OCI-LY3 (cell line): ENCODE measurements at regions not wholly inside any gene's neighbourhood (a gene's known extent, or its start where the extent isn't known, plus 50 kb on each side); places are given as distances from the start of the nearest gene placed in this dataset.

Experiments
- H2AFZ ChIP-seq: fragments of 200-600, 300-600 bp; shearing (Covaris generic); 2 replicates; pipeline ENCODE4 v1.6.0; 2014; ENCODE audit warnings: antibody characterized with exemption, low read depth, low read length
- H3K27ac ChIP-seq: fragments of 200-600, 300-600 bp; sonication (generic); 2 replicates; pipeline ENCODE4 v1.5.1; 2014; ENCODE audit warnings: mild to moderate bottlenecking, low read length, moderate library complexity, mixed read lengths
- H3K27me3 ChIP-seq: fragments of 200-600, 300-600 bp; sonication (generic); 2 replicates; pipeline ENCODE4 v1.6.1; 2014; ENCODE audit warnings: low read depth, low read length, mixed read lengths
- H3K36me3 ChIP-seq: fragments of 200-600, 300-600 bp; sonication (generic); replicated peaks from 2 replicates; pipeline ENCODE3; 2014; ENCODE audit warnings: low read depth, low read length, mixed read lengths
- H3K4me1 ChIP-seq: fragments of 300-600, 200-600 bp; sonication (generic); 2 replicates; pipeline ENCODE4 v1.6.1; 2014; ENCODE audit warnings: low read length, mixed read lengths
- H3K4me2 ChIP-seq: fragments of 200-600, 300-600 bp; sonication (generic); 2 replicates; pipeline ENCODE4 v1.6.1; 2014; ENCODE audit warnings: low read length, mixed read lengths
- H3K4me3 ChIP-seq: fragments of 300-600, 200-600 bp; sonication (generic); 2 replicates; pipeline ENCODE4 v1.5.1; 2014; ENCODE audit warnings: antibody characterized with exemption, mild to moderate bottlenecking, low read length, moderate library complexity
- H3K79me2 ChIP-seq: fragments of 300-600, 200-600 bp; shearing (Covaris generic); 2 replicates; pipeline ENCODE4 v1.6.1; 2014; ENCODE audit warnings: mild to moderate bottlenecking, low read length, mixed read lengths
- H3K9ac ChIP-seq: fragments of 300-600, 200-600 bp; shearing (Covaris generic); 2 replicates; pipeline ENCODE4 v1.6.0; 2014; ENCODE audit warnings: mild to moderate bottlenecking, low read length, moderate library complexity
- H3K9me3 ChIP-seq: fragments of 200-600, 300-600 bp; shearing (Covaris generic); 2 replicates; pipeline ENCODE4 v1.6.1; 2014; ENCODE audit warnings: low read length, mixed read lengths; ENCODE audit not compliant: insufficient read depth
- H4K20me1 ChIP-seq: fragments of 200-600, 300-600 bp; sonication (generic); 2 replicates; pipeline ENCODE4 v1.6.1; 2016; ENCODE audit warnings: low read length, mixed read lengths; ENCODE audit not compliant: insufficient read depth
- EZH2phosphoT487 ChIP-seq: fragments of 200-600 bp; shearing (Covaris generic); IDR thresholded peaks from 2 replicates; pipeline ENCODE4 v1.6.1; 2018; ENCODE audit warnings: antibody characterized with exemption, mixed run types, low read depth
- TF ChIP-seq, protein P1 (sequence below): fragments of 200-600, 300-600 bp; sonication (generic); IDR thresholded peaks from 2 replicates; pipeline ENCODE4 v1.5.1; 2014; ENCODE audit warnings: antibody characterized with exemption, low read length, low read depth

DNA sequence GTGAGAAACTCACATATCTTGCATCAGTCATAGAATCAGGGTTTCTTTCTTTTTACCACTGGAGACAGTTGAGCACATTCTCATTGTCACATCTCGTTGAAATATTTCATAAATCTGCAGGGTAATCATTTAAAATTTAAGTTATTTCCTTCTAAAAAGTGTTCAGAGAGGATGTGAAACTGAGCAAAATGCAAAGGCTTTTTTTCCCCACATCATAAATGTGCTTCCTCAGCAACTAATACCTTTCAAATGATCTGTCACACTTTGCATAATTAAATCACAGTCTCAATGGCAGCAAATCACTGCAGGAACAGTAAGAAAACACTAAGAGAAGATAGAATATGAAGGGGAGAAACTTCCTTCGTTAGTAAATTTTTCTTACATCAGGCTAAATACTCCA is 187.5 kb downstream of the EVX1 start:
- Histone ChIP-seq H3K27ac (peak overlapping the region; percentile 39), H3K9me3 (no peaks in the 10 kb centered on the region), H3K9ac (no peak overlapping the region), H3K4me3 (no peak overlapping the region), H3K4me1 (peaks cover 14% of the 10 kb centered on the region), H3K36me3 (no peaks in the 10 kb centered on the region), H2AFZ (no peak overlapping the region), H3K27me3 (no peaks in the 10 kb centered on the region), H3K79me2 (no peaks in the 10 kb centered on the region), H4K20me1 (no peaks in the 10 kb centered on the region), H3K4me2 (peak overlapping the region; percentile 60)
- TF ChIP-seq EZH2phosphoT487, result no peak
- TF ChIP-seq, protein P1, sequence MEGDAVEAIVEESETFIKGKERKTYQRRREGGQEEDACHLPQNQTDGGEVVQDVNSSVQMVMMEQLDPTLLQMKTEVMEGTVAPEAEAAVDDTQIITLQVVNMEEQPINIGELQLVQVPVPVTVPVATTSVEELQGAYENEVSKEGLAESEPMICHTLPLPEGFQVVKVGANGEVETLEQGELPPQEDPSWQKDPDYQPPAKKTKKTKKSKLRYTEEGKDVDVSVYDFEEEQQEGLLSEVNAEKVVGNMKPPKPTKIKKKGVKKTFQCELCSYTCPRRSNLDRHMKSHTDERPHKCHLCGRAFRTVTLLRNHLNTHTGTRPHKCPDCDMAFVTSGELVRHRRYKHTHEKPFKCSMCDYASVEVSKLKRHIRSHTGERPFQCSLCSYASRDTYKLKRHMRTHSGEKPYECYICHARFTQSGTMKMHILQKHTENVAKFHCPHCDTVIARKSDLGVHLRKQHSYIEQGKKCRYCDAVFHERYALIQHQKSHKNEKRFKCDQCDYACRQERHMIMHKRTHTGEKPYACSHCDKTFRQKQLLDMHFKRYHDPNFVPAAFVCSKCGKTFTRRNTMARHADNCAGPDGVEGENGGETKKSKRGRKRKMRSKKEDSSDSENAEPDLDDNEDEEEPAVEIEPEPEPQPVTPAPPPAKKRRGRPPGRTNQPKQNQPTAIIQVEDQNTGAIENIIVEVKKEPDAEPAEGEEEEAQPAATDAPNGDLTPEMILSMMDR, result no peak

DNA sequence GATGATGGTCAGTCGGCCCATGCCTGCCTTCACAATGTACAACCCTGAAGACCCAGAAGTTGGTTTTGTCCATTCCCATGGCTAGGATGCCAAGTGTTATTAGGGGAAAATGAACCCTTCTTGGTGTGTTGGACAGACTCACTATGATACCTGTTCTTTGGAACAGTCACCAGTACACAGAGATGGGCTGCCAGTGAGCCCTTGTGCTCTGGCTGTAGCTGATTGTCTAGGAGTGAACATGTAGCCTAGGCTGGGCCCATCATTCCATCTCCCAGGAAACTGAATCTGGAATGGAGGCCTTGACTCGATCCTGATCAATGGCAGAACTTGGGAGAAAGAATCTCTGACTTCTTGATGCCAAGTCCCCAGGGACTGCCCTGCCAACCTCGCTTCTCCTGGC is 188.9 kb downstream of the EVX1 start:
- Histone ChIP-seq H3K9me3 (no peaks in the 10 kb centered on the region), H3K27ac (no peak overlapping the region), H3K27me3 (no peaks in the 10 kb centered on the region), H3K4me1 (peaks cover 14% of the 10 kb centered on the region), H4K20me1 (no peaks in the 10 kb centered on the region), H3K4me2 (no peak overlapping the region), H3K9ac (no peak overlapping the region), H3K79me2 (no peaks in the 10 kb centered on the region), H3K36me3 (no peaks in the 10 kb centered on the region), H3K4me3 (no peak overlapping the region), H2AFZ (no peak overlapping the region)
- no peak for TF ChIP-seq EZH2phosphoT487
- TF ChIP-seq, protein P1, result no peak

DNA sequence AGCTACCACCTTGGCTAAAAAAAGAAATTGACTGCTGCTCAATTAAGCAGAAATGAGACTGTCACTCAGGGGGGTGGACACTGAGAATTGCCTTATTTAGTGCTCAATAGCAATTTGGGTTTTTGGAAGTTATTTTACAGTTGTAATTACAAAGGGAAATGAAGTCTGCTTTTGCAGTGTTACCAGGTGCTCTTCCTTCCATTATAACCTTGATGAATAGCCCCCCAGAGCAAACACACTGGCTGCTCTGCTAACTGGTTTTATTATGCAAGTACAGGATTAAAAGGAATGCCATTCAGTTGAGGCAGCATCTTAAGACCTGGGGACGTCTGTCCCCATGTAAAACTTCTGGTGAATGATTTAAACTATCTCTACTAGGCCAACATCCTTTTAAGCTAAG is 191.0 kb downstream of the EVX1 start:
- Histone ChIP-seq H3K79me2 (no peaks in the 10 kb centered on the region), H4K20me1 (no peaks in the 10 kb centered on the region), H2AFZ (no peak overlapping the region), H3K36me3 (no peaks in the 10 kb centered on the region), H3K9ac (no peak overlapping the region), H3K4me3 (no peak overlapping the region), H3K27ac (no peak overlapping the region), H3K4me2 (no peak overlapping the region), H3K9me3 (no peaks in the 10 kb centered on the region), H3K4me1 (peaks cover 14% of the 10 kb centered on the region), H3K27me3 (no peaks in the 10 kb centered on the region)
- TF ChIP-seq, protein P1, result no peak
- no peak for TF ChIP-seq EZH2phosphoT487

DNA sequence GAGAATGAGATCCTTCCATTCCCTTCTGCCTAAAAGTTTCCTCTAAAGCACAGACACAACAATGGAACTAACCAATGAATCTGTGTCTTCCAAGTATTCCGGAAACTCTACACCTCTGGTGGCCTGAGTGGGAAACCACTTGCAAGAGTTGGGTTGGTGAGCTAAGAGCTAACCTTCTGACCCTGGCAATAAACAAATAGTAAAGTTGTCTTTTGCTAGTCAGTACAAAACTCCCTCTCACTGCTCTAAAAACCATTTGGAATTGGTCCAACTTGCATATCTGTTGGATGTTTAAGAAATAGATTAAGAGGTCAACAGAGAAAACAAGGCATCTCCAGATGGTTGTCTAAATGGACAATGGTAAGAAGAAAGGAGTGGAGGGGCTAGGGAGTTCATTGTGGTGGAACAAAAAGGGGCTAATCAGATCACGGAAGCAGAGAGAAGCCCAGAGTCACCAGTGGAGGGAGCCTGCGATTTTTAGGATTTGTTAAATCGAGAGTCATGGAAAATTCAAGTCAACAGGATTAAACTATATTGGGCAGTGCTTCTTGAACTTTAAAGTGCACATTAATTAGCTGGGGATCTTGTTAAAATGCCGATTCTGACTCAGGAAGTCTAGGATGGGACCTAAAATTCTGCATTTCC is 192.3 kb downstream of the EVX1 start:
- TF ChIP-seq, protein P1, result no peak
- TF ChIP-seq EZH2phosphoT487, result no peak
- Histone ChIP-seq H4K20me1 (no peaks in the 10 kb centered on the region), H3K9me3 (no peaks in the 10 kb centered on the region), H3K4me3 (no peak overlapping the region), H3K4me1 (peaks cover 10% of the 10 kb centered on the region), H3K79me2 (no peaks in the 10 kb centered on the region), H3K9ac (no peak overlapping the region), H3K4me2 (no peak overlapping the region), H3K27ac (no peak overlapping the region), H3K36me3 (no peaks in the 10 kb centered on the region), H2AFZ (no peak overlapping the region), H3K27me3 (no peaks in the 10 kb centered on the region)
